ENCODE measurements at regions not wholly inside any gene's neighbourhood (a gene's known extent, or its start where the extent isn't known, plus 50 kb on each side); places are given as distances from the start of the nearest gene placed in this dataset.

DNA sequence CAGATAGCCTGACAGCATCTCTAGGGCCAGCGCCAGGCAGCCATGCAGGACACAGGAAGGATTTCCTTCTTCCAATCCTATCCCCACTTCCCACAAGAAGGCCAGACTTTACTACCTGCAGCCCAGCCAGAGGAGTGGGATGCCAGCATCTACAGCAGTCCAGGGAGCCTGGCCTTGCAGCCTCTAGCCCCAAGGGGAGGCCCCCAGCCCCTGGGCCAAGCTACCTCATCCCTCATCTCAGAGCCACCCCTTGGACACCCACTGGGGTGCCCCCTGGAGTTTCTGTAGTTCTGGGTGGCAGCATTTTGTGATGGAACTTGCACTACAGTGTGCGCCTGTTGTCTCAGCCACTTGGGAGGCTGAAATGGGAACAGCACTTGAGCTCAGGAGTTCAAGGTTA is 170.8 kb upstream of the PODXL start:
- TF ChIP-seq, protein P1, sequence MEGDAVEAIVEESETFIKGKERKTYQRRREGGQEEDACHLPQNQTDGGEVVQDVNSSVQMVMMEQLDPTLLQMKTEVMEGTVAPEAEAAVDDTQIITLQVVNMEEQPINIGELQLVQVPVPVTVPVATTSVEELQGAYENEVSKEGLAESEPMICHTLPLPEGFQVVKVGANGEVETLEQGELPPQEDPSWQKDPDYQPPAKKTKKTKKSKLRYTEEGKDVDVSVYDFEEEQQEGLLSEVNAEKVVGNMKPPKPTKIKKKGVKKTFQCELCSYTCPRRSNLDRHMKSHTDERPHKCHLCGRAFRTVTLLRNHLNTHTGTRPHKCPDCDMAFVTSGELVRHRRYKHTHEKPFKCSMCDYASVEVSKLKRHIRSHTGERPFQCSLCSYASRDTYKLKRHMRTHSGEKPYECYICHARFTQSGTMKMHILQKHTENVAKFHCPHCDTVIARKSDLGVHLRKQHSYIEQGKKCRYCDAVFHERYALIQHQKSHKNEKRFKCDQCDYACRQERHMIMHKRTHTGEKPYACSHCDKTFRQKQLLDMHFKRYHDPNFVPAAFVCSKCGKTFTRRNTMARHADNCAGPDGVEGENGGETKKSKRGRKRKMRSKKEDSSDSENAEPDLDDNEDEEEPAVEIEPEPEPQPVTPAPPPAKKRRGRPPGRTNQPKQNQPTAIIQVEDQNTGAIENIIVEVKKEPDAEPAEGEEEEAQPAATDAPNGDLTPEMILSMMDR (conservative IDR thresholded peaks at IDR 0.05; ENCODE audit: low read depth, low read length), result no peak
- no peak for TF ChIP-seq EZH2 (IDR thresholded peaks at IDR 0.05; ENCODE audit: low read length, unreplicated experiment)
